Stomach (tissue), 4 donors: ENCODE measurements at regions not wholly inside any gene's neighbourhood (a gene's known extent, or its start where the extent isn't known, plus 50 kb on each side); places are given as distances from the start of the nearest gene placed in this dataset.

Source experiments
- POLR2AphosphoS5 ChIP-seq, 3 donors: sonication (generic); formaldehyde crosslinking; IDR thresholded peaks; one replicate each; pipeline ENCODE4 v1.6.1; 2016; ENCODE audit warnings: antibody characterized with exemption in 3 of 3
- TF ChIP-seq, protein P1 (sequence below), 7 experiments: fragments of 450-650 bp in 4 of 7; fragments of 200-600 bp in 3 of 7; sonication (generic) in 3 of 7; IDR thresholded peaks; one replicate each; pipeline ENCODE4 v1.5.1; 2016 to 2019; ENCODE audit warnings: antibody characterized with exemption in 7 of 7, control low read depth in 2 of 7, mild to moderate bottlenecking in 1 of 7

DNA sequence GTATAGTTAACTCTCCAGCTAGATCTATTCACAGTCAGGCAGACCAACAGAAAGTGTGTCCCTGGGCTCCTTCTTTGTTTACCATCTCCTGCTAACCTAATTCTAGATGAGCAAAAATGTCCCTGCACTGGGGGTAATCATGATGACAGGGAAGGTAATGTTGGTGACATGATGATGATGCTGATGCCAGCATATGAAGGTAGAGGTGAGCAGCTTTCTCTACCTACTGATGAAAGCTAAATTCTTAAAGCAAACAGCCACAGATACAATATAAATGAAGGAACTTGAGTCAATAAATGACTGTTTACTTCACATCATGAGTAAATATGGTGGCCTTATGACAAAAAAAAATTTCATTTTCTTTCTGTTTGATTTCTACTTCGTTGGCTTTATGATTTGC is 78.5 kb downstream of the NKX6-1 start:
- TF ChIP-seq, protein P1, sequence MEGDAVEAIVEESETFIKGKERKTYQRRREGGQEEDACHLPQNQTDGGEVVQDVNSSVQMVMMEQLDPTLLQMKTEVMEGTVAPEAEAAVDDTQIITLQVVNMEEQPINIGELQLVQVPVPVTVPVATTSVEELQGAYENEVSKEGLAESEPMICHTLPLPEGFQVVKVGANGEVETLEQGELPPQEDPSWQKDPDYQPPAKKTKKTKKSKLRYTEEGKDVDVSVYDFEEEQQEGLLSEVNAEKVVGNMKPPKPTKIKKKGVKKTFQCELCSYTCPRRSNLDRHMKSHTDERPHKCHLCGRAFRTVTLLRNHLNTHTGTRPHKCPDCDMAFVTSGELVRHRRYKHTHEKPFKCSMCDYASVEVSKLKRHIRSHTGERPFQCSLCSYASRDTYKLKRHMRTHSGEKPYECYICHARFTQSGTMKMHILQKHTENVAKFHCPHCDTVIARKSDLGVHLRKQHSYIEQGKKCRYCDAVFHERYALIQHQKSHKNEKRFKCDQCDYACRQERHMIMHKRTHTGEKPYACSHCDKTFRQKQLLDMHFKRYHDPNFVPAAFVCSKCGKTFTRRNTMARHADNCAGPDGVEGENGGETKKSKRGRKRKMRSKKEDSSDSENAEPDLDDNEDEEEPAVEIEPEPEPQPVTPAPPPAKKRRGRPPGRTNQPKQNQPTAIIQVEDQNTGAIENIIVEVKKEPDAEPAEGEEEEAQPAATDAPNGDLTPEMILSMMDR (IDR thresholded peaks at IDR 0.05), result no peak
- TF ChIP-seq POLR2AphosphoS5 (IDR thresholded peaks at IDR 0.05), result no peak
